Mammary epithelial cell (primary cell): ENCODE measurements at regions not wholly inside any gene's neighbourhood (a gene's known extent, or its start where the extent isn't known, plus 50 kb on each side); places are given as distances from the start of the nearest gene placed in this dataset.

ENCODE experiments used
- EZH2 ChIP-seq: IDR thresholded peaks from 2 replicates; pipeline ENCODE4 v1.6.1; 2012; ENCODE audit warnings: low read length, inconsistent platforms, borderline replicate concordance
- TF ChIP-seq, protein P1 (sequence below), 2 donors: IDR thresholded peaks in 1 of 2; conservative IDR thresholded peaks in 1 of 2; 2 replicates each; pipeline ENCODE4 v1.5.1; 2011 to 2012; ENCODE audit warnings: inconsistent platforms in 2 of 2, low read length in 2 of 2, mild to moderate bottlenecking in 2 of 2, control low read depth in 1 of 2, low read depth in 1 of 2; ENCODE audit not compliant: insufficient read depth in 1 of 2; ENCODE audit errors: extremely low read depth in 1 of 2

DNA sequence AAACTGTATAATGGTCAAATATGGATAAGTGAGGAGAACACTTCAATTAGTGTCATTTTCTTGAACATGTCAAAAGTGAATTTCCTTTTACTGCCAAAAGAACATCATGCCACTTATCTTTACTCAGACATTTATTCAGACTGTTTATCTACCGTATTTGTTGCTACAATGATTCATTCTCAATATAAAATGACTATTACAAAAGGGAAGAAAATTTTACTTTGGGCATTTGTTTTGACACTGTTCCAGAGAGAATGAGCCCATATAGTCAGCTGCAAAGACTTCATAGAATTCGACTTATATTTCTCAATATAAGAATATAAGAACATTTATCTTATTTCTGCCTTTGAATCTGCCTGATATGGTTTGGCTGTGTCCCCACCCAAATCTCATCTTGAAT is 1699.1 kb downstream of the BRINP3 start:
- no peak for TF ChIP-seq EZH2
- TF ChIP-seq, protein P1, sequence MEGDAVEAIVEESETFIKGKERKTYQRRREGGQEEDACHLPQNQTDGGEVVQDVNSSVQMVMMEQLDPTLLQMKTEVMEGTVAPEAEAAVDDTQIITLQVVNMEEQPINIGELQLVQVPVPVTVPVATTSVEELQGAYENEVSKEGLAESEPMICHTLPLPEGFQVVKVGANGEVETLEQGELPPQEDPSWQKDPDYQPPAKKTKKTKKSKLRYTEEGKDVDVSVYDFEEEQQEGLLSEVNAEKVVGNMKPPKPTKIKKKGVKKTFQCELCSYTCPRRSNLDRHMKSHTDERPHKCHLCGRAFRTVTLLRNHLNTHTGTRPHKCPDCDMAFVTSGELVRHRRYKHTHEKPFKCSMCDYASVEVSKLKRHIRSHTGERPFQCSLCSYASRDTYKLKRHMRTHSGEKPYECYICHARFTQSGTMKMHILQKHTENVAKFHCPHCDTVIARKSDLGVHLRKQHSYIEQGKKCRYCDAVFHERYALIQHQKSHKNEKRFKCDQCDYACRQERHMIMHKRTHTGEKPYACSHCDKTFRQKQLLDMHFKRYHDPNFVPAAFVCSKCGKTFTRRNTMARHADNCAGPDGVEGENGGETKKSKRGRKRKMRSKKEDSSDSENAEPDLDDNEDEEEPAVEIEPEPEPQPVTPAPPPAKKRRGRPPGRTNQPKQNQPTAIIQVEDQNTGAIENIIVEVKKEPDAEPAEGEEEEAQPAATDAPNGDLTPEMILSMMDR (conservative IDR thresholded peaks at IDR 0.05 in 1 of 2, IDR thresholded peaks at IDR 0.05 in 1 of 2; ENCODE audit: extremely low read depth in 1 of 2, insufficient read depth in 1 of 2, low read depth in 1 of 2, low read length in 2 of 2), result no peak
